Mesodermal cell (in vitro differentiated cells): ENCODE measurements at regions not wholly inside any gene's neighbourhood (a gene's known extent, or its start where the extent isn't known, plus 50 kb on each side); places are given as distances from the start of the nearest gene placed in this dataset.

ENCODE experiments used
- H3K27ac ChIP-seq: 2 replicates; pipeline ENCODE4 v1.7.0; 2013; ENCODE audit warnings: mild to moderate bottlenecking, low read depth, low read length, moderate library complexity; ENCODE audit not compliant: severe bottlenecking
- H3K36me3 ChIP-seq: 2 replicates; pipeline ENCODE4 v1.7.1; 2013; ENCODE audit warnings: mild to moderate bottlenecking, low read length, moderate library complexity; ENCODE audit not compliant: control insufficient read depth, insufficient read depth
- H3K4me1 ChIP-seq: one replicate; pipeline ENCODE4 v1.7.1; 2013; ENCODE audit warnings: mild to moderate bottlenecking, low read length; ENCODE audit not compliant: insufficient read depth, control insufficient read depth, poor library complexity, severe bottlenecking
- H3K4me3 ChIP-seq: 2 replicates; pipeline ENCODE4 v1.7.0; 2013; ENCODE audit warnings: low read length, control low read depth, mild to moderate bottlenecking; ENCODE audit not compliant: insufficient read depth, poor library complexity, severe bottlenecking; ENCODE audit errors: extremely low read depth
- H3K9me3 ChIP-seq: 2 replicates; pipeline ENCODE4 v1.7.1; 2013; ENCODE audit warnings: mild to moderate bottlenecking, low read length, moderate library complexity; ENCODE audit not compliant: control insufficient read depth
- WGBS, 2 experiments: methylation state at CpG; one replicate each; pipeline ENCODE4 v1.1.5; 2013; ENCODE audit warnings: missing lambda C conversion rate in 2 of 2; ENCODE audit not compliant: insufficient coverage in 2 of 2; 5-methylcytosine and 5-hydroxymethylcytosine counted together

- no peaks in the 10 kb centered on the region for H3K4me1 ChIP-seq
- no peaks in the 10 kb centered on the region for H3K9me3 ChIP-seq
- WGBS, 2 experiments, result 89% methylated on average over 1 of the region's 2 CpGs; no CpG with 5 or more reads in 1 of the 2 experiments
- H3K36me3 ChIP-seq, result no peaks in the 10 kb centered on the region
- no peak overlapping the region for H3K4me3 ChIP-seq
- no peak overlapping the region for H3K27ac ChIP-seq
Observed at GRCh38 chr11:127816962-127817361, 770.4 kb downstream of the ETS1 start.

GRCh38 chr11:127815331-127815730, 772.0 kb downstream of the ETS1 start:
- Histone ChIP-seq H3K27ac (no peak overlapping the region), H3K4me1 (no peaks in the 10 kb centered on the region), H3K36me3 (no peaks in the 10 kb centered on the region), H3K9me3 (no peaks in the 10 kb centered on the region), H3K4me3 (no peak overlapping the region)

GRCh38 chr11:127806501-127806900, 780.9 kb downstream of the ETS1 start:
- H3K36me3 ChIP-seq, result no peaks in the 10 kb centered on the region
- H3K4me1 ChIP-seq, result peaks cover 5% of the 10 kb centered on the region
- no peak overlapping the region for H3K4me3 ChIP-seq
- H3K27ac ChIP-seq, result peak overlapping the region; percentile 13
- H3K9me3 ChIP-seq, result no peaks in the 10 kb centered on the region
- WGBS, 2 experiments, result no CpG with 5 or more reads among the region's 1 CpG

- no CpG with 5 or more reads among the region's 1 CpG for WGBS, 2 experiments
- Histone ChIP-seq H3K27ac (no peak overlapping the region), H3K9me3 (no peaks in the 10 kb centered on the region), H3K36me3 (no peaks in the 10 kb centered on the region), H3K4me3 (no peak overlapping the region), H3K4me1 (peaks cover 5% of the 10 kb centered on the region)
Observed at GRCh38 chr11:127805771-127806170, 781.6 kb downstream of the ETS1 start.

GRCh38 chr11:127804747-127805400, 782.5 kb downstream of the ETS1 start:
- peaks cover 5% of the 10 kb centered on the region for H3K4me1 ChIP-seq
- H3K27ac ChIP-seq, result no peak overlapping the region
- no peaks in the 10 kb centered on the region for H3K36me3 ChIP-seq
- 60 to 88% methylated on average over 1 to 2 of the region's 2 CpGs for WGBS, 2 experiments
- H3K4me3 ChIP-seq, result no peak overlapping the region
- H3K9me3 ChIP-seq, result no peaks in the 10 kb centered on the region

GRCh38 chr11:127803755-127804154, 783.6 kb downstream of the ETS1 start:
- H3K27ac ChIP-seq, result no peak overlapping the region
- H3K9me3 ChIP-seq, result no peaks in the 10 kb centered on the region
- H3K36me3 ChIP-seq, result no peaks in the 10 kb centered on the region
- H3K4me3 ChIP-seq, result no peak overlapping the region
- H3K4me1 ChIP-seq, result peaks cover 5% of the 10 kb centered on the region

GRCh38 chr11:127800989-127801688, 786.2 kb downstream of the ETS1 start:
- WGBS, 2 experiments, result 82 to 90% methylated on average over 2 to 4 of the region's 6 CpGs
- Histone ChIP-seq H3K36me3 (no peaks in the 10 kb centered on the region), H3K27ac (no peak overlapping the region), H3K4me1 (no peaks in the 10 kb centered on the region), H3K9me3 (no peaks in the 10 kb centered on the region), H3K4me3 (no peak overlapping the region)

GRCh38 chr11:127795326-127795725, 792.0 kb downstream of the ETS1 start:
- Histone ChIP-seq H3K27ac (no peak overlapping the region), H3K4me3 (no peak overlapping the region), H3K4me1 (no peaks in the 10 kb centered on the region), H3K36me3 (no peaks in the 10 kb centered on the region), H3K9me3 (no peaks in the 10 kb centered on the region)

GRCh38 chr11:127791844-127792243, 791.3 kb upstream of the KIRREL3 start:
- no peak overlapping the region for H3K4me3 ChIP-seq
- H3K27ac ChIP-seq, result no peak overlapping the region
- H3K4me1 ChIP-seq, result no peaks in the 10 kb centered on the region
- no peaks in the 10 kb centered on the region for H3K36me3 ChIP-seq
- no peaks in the 10 kb centered on the region for H3K9me3 ChIP-seq
- 86 to 90% methylated on average over 7 of the region's 7 CpGs for WGBS, 2 experiments

- Histone ChIP-seq H3K4me1 (no peaks in the 10 kb centered on the region), H3K27ac (no peak overlapping the region), H3K9me3 (no peaks in the 10 kb centered on the region), H3K36me3 (no peaks in the 10 kb centered on the region), H3K4me3 (no peak overlapping the region)
- whole genome bisulfite sequencing, 2 experiments, result 86% methylated on average over 2 of the region's 4 CpGs; no CpG with 5 or more reads in 1 of the 2 experiments
Observed at GRCh38 chr11:127790592-127790991, 790.0 kb upstream of the KIRREL3 start.

- Histone ChIP-seq H3K27ac (no peak overlapping the region), H3K4me3 (no peak overlapping the region), H3K36me3 (no peaks in the 10 kb centered on the region), H3K4me1 (no peaks in the 10 kb centered on the region), H3K9me3 (no peaks in the 10 kb centered on the region)
- WGBS, 2 experiments, result 36% methylated on average over 4 of the region's 7 CpGs; no CpG with 5 or more reads in 1 of the 2 experiments
Observed at GRCh38 chr11:127789927-127790326, 789.4 kb upstream of the KIRREL3 start.
